ENCODE measurements at regions not wholly inside any gene's neighbourhood (a gene's known extent, or its start where the extent isn't known, plus 50 kb on each side); places are given as distances from the start of the nearest gene placed in this dataset.

- TF ChIP-seq CTCF (IDR thresholded peaks at IDR 0.05; ENCODE audit: low read length), result no peak
- no peak for TF ChIP-seq EZH2 (IDR thresholded peaks at IDR 0.05; ENCODE audit: borderline replicate concordance, low read length)
These were observed 135.4 kb upstream of the ECI2 start for GRCh38 chr6:4270776-4271175.

Measured in OCI-LY1 (cell line).